ENCODE measurements at regions not wholly inside any gene's neighbourhood (a gene's known extent, or its start where the extent isn't known, plus 50 kb on each side); places are given as distances from the start of the nearest gene placed in this dataset.
"Not testable (repeated sequence)": the region's sequence is repeated elsewhere in the genome, so short reads cannot be mapped to it uniquely, and the experiment has no call there.

DNA sequence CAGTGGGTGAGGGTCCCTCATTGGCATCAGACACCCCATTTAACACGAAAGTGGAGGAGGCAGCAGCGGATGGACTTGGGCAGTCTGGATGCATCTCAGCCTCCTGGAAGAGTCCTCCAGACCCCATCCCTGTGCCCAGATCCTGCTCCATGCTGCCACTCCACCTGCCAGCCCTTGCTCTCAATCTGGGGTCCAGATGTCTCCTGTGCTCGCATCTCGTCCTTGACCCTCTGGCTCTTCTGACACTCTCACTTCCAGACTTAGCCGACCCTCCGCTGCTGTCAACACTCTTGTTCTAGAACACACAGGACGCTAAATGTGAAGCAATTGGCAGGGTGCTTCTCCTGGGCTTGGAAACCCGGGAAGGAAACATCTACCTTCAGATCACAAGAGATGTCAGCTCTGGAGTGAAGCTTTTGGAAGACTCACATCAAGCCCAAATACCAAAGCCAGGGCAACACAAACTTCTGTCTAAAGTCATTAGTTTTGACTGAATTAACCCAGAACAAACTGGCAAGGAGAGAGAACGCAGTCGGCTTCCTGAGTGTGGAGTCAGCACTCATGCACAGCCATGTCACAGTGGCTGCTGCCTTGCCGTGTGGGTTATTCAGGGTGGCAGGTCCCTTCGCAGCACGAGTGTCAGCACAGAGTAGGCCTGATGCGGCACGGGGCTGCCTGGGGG lies 379.1 kb downstream of the TCERG1L start:
- DNase-seq (ENCODE audit: low read depth) = no peak
- no peak overlapping the region for H3K9ac ChIP-seq (ENCODE audit: low read length)
- H3K4me3 ChIP-seq (ENCODE audit: low read length) = no peak overlapping the region
- no peaks in the 10 kb centered on the region for H3K9me3 ChIP-seq (ENCODE audit: control insufficient read depth, low read length)
- H3K36me3 ChIP-seq (ENCODE audit: control insufficient read depth, insufficient read depth, low read length, severe bottlenecking) = no peaks in the 10 kb centered on the region
- no peaks in the 10 kb centered on the region for H3K4me1 ChIP-seq (ENCODE audit: control insufficient read depth, insufficient read depth, low read length)
- no peaks in the 10 kb centered on the region for H3K27me3 ChIP-seq (replicated peaks; ENCODE audit: control insufficient read depth, insufficient read depth, low read length)

DNA sequence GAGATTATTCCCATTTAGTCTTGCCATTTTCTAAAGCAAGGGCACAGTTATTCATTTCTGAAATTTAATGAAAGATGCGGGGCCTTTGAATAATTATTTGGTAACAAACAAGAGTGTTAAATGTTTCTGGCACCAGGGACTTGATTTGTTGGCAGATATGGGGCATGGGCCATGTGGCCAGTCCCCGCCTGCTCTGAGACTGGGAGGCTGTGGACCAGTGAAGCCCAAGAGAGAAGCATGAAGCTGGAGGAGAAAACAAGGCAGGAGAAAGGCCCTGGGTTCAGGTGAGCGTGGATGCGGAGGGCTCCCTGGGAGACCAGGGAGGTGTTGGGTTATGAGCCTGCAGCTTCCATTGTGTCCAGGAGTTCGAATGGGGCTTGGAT lies 378.5 kb downstream of the TCERG1L start:
- no peak for DNase-seq (ENCODE audit: low read depth)
- no peak overlapping the region for H3K4me3 ChIP-seq (ENCODE audit: low read length)
- H3K27me3 ChIP-seq (replicated peaks; ENCODE audit: control insufficient read depth, insufficient read depth, low read length) = no peaks in the 10 kb centered on the region
- H3K9ac ChIP-seq (ENCODE audit: low read length) = no peak overlapping the region
- H3K36me3 ChIP-seq (ENCODE audit: control insufficient read depth, insufficient read depth, low read length, severe bottlenecking) = no peaks in the 10 kb centered on the region
- H3K4me1 ChIP-seq (ENCODE audit: control insufficient read depth, insufficient read depth, low read length) = no peaks in the 10 kb centered on the region
- H3K9me3 ChIP-seq (ENCODE audit: control insufficient read depth, low read length) = no peaks in the 10 kb centered on the region

DNA sequence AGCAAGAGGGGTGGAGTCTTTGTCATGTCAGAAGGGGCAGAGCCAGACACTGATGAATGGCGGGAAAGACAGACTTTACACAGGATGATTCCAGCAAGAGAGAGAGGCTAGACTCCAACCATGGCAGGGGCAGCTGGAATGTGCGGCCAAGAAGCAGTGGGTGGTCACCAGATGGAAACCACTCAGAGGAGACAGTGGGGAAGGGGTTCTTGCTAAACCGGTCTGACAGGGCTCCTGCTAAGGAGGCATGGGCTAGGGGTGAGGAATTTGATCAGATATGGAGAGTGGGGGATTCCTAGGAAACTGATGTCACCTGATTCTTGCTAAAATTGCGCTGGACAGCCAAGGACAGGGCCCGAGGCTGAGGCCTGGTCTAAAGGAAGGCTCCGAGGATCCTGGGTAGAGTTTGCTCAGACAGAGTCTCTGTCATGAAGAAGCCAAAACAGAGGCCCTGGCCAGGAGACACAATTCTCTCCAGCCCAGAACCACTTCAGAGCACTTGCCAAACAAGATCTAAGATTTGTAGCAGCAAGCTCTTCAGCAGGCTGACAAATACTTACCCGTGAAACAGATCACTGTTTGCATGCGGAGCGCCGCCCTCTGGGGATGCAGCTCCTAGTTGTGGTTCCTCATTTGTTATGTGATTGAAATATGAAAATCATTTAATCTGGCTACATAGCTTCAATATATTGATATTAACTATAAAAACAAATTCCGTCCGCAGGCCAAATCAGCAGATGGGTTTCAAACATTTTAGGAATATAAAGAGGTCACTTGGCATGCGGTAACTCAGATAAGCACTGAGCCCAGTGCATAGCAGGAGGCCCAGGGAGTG lies 377.0 kb downstream of the TCERG1L start:
- Histone ChIP-seq H3K9ac (ENCODE audit: low read length) (no peak overlapping the region), H3K9me3 (ENCODE audit: control insufficient read depth, low read length) (no peaks in the 10 kb centered on the region), H3K4me1 (ENCODE audit: control insufficient read depth, insufficient read depth, low read length) (no peaks in the 10 kb centered on the region), H3K27me3 (replicated peaks; ENCODE audit: control insufficient read depth, insufficient read depth, low read length) (no peaks in the 10 kb centered on the region), H3K36me3 (ENCODE audit: control insufficient read depth, insufficient read depth, low read length, severe bottlenecking) (no peaks in the 10 kb centered on the region), H3K4me3 (ENCODE audit: low read length) (no peak overlapping the region)
- DNase-seq (ENCODE audit: low read depth) = no peak

DNA sequence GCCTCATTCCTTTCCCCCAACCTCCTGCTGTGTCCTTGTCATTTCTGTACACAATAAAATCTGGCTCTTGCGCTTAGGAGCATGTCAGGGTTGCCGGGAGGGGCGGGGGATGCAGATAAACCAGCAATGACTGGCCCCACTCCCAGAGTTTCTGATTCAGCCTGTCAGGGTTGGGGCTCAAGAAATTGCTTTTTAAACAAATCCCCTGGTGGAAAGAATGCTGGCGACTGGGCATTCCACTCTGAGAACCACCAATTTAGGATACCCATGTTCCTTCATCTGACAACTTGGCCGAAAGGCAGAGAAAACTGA lies 376.4 kb downstream of the TCERG1L start:
- Histone ChIP-seq H3K27me3 (replicated peaks; ENCODE audit: control insufficient read depth, insufficient read depth, low read length) (no peaks in the 10 kb centered on the region), H3K9me3 (ENCODE audit: control insufficient read depth, low read length) (no peaks in the 10 kb centered on the region), H3K9ac (ENCODE audit: low read length) (no peak overlapping the region), H3K4me3 (ENCODE audit: low read length) (no peak overlapping the region), H3K36me3 (ENCODE audit: control insufficient read depth, insufficient read depth, low read length, severe bottlenecking) (no peaks in the 10 kb centered on the region), H3K4me1 (ENCODE audit: control insufficient read depth, insufficient read depth, low read length) (no peaks in the 10 kb centered on the region)
- DNase-seq (ENCODE audit: low read depth) = no peak

DNA sequence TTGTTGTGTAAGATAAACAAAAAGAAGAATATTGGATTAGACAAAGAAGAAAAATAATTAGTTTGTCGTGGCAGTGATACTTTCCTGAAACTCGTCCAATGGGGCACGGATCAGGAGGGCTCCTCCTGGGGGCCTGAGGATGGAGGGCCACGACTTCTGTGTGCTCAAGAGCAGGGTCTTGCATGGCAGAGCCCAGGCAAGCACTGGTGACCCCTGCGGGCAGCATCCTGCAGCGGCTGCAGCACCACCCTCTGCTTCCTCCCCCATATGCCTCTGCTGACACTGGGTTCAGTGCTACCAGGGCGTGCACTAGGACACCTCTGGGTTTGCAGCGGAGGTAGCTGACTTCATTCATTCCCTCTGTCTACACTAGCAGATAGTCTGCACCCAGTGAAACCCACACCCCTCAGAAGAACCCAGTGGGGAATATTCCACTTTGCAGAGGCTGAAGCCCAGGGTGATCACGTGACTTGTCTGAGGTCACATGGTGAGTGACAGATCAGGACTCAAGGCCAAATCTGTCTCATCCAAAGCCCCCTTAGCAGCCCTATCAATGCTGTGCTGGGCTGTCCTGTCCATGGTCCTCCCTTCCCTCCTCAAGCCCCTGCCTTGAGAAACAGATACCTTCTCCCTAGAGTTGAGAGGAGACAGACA lies 375.5 kb downstream of the TCERG1L start:
- Histone ChIP-seq H3K4me1 (ENCODE audit: control insufficient read depth, insufficient read depth, low read length) (no peaks in the 10 kb centered on the region), H3K9ac (ENCODE audit: low read length) (no peak overlapping the region), H3K4me3 (ENCODE audit: low read length) (no peak overlapping the region), H3K36me3 (ENCODE audit: control insufficient read depth, insufficient read depth, low read length, severe bottlenecking) (no peaks in the 10 kb centered on the region), H3K9me3 (ENCODE audit: control insufficient read depth, low read length) (no peaks in the 10 kb centered on the region), H3K27me3 (replicated peaks; ENCODE audit: control insufficient read depth, insufficient read depth, low read length) (no peaks in the 10 kb centered on the region)
- no peak for DNase-seq (ENCODE audit: low read depth)

DNA sequence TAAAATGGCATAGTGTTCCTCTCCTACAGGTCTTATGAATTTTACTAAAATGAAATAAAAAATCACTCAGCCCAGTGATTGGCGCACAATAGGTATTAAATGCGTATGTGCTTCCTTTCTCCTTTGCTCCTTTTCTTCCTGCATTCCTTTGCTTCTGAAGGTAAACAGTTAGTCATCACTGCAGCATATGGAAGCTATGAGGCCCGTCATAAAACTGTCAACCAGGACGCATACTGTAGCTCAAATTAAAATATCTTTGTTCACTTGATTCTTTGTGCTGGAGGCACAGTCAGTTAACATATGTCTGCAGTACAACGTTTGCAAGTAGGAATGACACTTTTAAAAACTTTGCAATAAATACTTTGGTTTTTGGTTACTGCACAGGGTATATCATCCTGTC lies 374.7 kb downstream of the TCERG1L start:
- no peak for DNase-seq (ENCODE audit: low read depth)
- Histone ChIP-seq H3K36me3 (ENCODE audit: control insufficient read depth, insufficient read depth, low read length, severe bottlenecking) (no peaks in the 10 kb centered on the region), H3K9ac (ENCODE audit: low read length) (no peak overlapping the region), H3K4me3 (ENCODE audit: low read length) (no peak overlapping the region), H3K27me3 (replicated peaks; ENCODE audit: control insufficient read depth, insufficient read depth, low read length) (no peaks in the 10 kb centered on the region), H3K9me3 (ENCODE audit: control insufficient read depth, low read length) (no peaks in the 10 kb centered on the region), H3K4me1 (ENCODE audit: control insufficient read depth, insufficient read depth, low read length) (no peaks in the 10 kb centered on the region)

DNA sequence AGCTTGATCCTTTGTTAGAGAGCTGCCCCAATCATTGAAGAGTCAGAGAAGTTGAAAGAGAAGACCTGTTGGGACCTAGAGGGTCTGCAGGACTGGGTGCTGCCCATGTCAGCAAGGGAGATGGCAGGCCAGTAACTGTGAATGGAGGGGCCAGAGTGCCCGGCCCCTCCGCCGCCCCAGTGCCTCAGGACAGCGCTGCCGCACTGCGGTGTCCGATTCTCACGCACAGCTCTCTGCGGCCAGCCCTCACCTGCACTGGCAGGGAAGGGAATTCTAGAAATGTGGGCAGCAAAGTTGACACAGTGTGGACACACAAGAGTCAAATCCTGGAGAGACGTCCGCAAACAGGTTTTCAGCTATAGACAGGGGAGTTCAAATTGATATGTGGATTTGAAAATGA lies 373.5 kb downstream of the TCERG1L start:
- no peak for DNase-seq (ENCODE audit: low read depth)
- H3K9me3 ChIP-seq (ENCODE audit: control insufficient read depth, low read length) = no peaks in the 10 kb centered on the region
- H3K9ac ChIP-seq (ENCODE audit: low read length) = no peak overlapping the region
- no peaks in the 10 kb centered on the region for H3K27me3 ChIP-seq (replicated peaks; ENCODE audit: control insufficient read depth, insufficient read depth, low read length)
- H3K4me1 ChIP-seq (ENCODE audit: control insufficient read depth, insufficient read depth, low read length) = no peaks in the 10 kb centered on the region
- H3K4me3 ChIP-seq (ENCODE audit: low read length) = no peak overlapping the region
- no peaks in the 10 kb centered on the region for H3K36me3 ChIP-seq (ENCODE audit: control insufficient read depth, insufficient read depth, low read length, severe bottlenecking)

DNA sequence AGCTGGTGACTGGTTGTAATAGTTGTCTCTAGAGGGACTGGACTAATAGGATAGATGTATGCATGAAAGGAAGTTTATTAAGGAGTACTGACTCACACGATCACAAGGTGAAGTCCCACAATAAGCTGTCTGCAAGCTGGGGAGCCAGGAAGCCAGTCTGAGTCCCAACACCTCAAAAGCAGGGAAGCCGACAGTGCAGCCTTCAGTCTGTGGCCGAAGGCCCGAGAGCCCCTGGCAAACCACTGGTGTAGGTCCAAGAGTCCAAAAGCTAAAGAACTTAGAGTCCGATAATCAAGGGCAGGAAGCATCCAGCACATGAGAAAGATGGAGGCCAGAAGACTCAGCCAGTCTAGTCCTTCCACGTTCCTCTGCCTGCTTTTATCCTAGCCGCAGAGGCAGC lies 372.6 kb downstream of the TCERG1L start:
- H3K27me3 ChIP-seq (replicated peaks; ENCODE audit: control insufficient read depth, insufficient read depth, low read length); DNase-seq (ENCODE audit: low read depth); H3K4me1 ChIP-seq (ENCODE audit: control insufficient read depth, insufficient read depth, low read length): not testable (repeated sequence)

DNA sequence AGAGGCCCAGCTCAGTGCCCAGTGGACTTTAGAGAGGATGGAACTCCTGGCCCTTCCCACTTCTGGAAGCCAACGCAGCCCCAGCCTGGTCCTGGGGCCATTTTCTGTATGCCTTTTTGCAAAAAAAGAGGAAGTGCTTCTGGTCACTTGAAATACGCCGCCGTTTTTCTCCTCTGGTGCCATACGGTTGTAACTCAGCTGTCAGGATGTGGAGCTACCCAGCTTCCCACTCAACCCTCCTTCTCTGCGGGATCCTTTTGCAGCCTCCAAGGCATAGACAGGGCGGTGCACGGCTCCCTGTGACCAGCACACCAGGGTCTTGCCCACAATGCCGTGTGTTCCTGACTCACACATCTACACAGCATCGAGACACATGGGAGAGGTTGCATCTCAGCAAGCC lies 369.6 kb downstream of the TCERG1L start:
- no peaks in the 10 kb centered on the region for H3K9me3 ChIP-seq (ENCODE audit: control insufficient read depth, low read length)
- H3K4me3 ChIP-seq (ENCODE audit: low read length) = no peak overlapping the region
- no peak overlapping the region for H3K9ac ChIP-seq (ENCODE audit: low read length)
- no peaks in the 10 kb centered on the region for H3K36me3 ChIP-seq (ENCODE audit: control insufficient read depth, insufficient read depth, low read length, severe bottlenecking)
- DNase-seq (ENCODE audit: low read depth) = no peak
- no peaks in the 10 kb centered on the region for H3K4me1 ChIP-seq (ENCODE audit: control insufficient read depth, insufficient read depth, low read length)
- no peaks in the 10 kb centered on the region for H3K27me3 ChIP-seq (replicated peaks; ENCODE audit: control insufficient read depth, insufficient read depth, low read length)

More for the DNA sequence above, 372.6 kb downstream of the TCERG1L start:
- not testable (repeated sequence) for H3K36me3 ChIP-seq (ENCODE audit: control insufficient read depth, insufficient read depth, low read length, severe bottlenecking); H3K9ac ChIP-seq (ENCODE audit: low read length); H3K9me3 ChIP-seq (ENCODE audit: control insufficient read depth, low read length); H3K4me3 ChIP-seq (ENCODE audit: low read length)

DNA sequence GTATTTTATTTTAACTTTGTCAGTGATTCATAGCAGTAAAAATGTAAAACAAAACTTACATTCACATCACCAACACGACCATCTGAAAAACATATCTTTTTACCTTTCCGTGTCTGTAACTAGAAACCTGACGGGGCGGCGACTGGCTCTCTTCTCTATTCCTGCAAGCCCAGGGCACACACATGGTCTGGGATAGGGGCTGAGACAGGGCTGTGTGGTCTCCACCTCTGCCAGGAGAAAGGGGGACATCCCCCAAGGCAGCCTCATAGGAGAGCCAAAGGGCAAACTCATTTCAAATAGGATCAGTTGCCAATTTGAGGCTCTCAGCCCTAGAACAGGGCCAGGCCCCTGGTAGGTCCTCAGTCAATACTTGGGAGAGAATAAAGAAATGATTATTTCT lies 359.4 kb downstream of the TCERG1L start:
- Histone ChIP-seq H3K4me1 (ENCODE audit: control insufficient read depth, insufficient read depth, low read length) (no peaks in the 10 kb centered on the region), H3K27me3 (replicated peaks; ENCODE audit: control insufficient read depth, insufficient read depth, low read length) (no peaks in the 10 kb centered on the region), H3K4me3 (ENCODE audit: low read length) (no peak overlapping the region), H3K36me3 (ENCODE audit: control insufficient read depth, insufficient read depth, low read length, severe bottlenecking) (no peaks in the 10 kb centered on the region), H3K9ac (ENCODE audit: low read length) (no peak overlapping the region), H3K9me3 (ENCODE audit: control insufficient read depth, low read length) (no peaks in the 10 kb centered on the region)
- DNase-seq (ENCODE audit: low read depth) = no peak

DNA sequence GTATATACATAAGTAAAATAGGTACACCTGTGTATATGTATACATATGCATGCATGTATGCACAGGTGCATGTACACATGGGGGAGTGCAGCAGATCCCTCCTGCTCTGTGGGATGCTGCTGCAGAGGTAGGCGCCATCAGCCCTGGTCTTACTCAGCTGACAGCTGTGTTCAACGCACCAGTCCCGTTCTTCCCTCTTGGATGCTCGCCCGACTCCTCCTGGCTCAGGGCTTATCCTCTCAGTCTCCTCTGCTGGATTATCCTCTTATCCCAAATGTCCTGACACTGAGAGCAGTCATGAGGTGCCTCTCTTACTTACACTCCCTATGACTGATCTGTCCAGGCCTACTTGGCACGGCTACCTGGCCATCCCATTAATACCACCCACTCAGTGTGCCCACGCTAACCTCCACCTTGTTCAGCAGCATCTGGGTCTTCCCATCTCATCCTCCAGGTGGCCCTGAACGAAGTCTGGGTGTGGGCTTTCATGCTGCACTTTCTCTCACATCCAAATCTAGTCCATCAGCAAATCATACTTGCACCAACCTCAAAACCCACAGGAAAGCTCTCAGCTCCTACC lies 357.1 kb downstream of the TCERG1L start:
- H3K9ac ChIP-seq (ENCODE audit: low read length) = no peak overlapping the region
- no peaks in the 10 kb centered on the region for H3K9me3 ChIP-seq (ENCODE audit: control insufficient read depth, low read length)
- DNase-seq (ENCODE audit: low read depth) = no peak
- no peak overlapping the region for H3K4me3 ChIP-seq (ENCODE audit: low read length)
- no peaks in the 10 kb centered on the region for H3K27me3 ChIP-seq (replicated peaks; ENCODE audit: control insufficient read depth, insufficient read depth, low read length)
- H3K4me1 ChIP-seq (ENCODE audit: control insufficient read depth, insufficient read depth, low read length) = no peaks in the 10 kb centered on the region
- H3K36me3 ChIP-seq (ENCODE audit: control insufficient read depth, insufficient read depth, low read length, severe bottlenecking) = no peaks in the 10 kb centered on the region
